H1 (cell line): ENCODE measurements at regions not wholly inside any gene's neighbourhood (a gene's known extent, or its start where the extent isn't known, plus 50 kb on each side); places are given as distances from the start of the nearest gene placed in this dataset.

Experiments used
- CTCF ChIA-PET: fragments of 300-600 bp; sonication (Branson Sonifier 250); formaldehyde crosslinking; loops from one replicate; lab custom pipeline; 2021; ENCODE audit not compliant: partially characterized antibody; lab: Charles Lee
- POLR2A ChIA-PET: fragments of 300-600 bp; sonication (Branson Sonifier 250); formaldehyde crosslinking; loops from one replicate; lab custom pipeline; 2021; ENCODE audit warnings: inconsistent platforms; ENCODE audit not compliant: partially characterized antibody; lab: Charles Lee
- DNase-seq, 2 experiments: peaks; one replicate each; pipeline versions ENCODE4 v3.0.0 to v3.0.0-alpha.2; 2010 to 2022; ENCODE audit warnings: low spot score in 2 of 2, low read depth in 1 of 2, mixed read lengths in 1 of 2
- FAIRE-seq: peaks from 2 replicates; lab custom pipeline; 2011; peaks lifted over from hg19 to GRCh38; lab: Jason Lieb, UNC
- H2AFZ ChIP-seq: 2 replicates; pipeline ENCODE4 v1.8.1; 2012; ENCODE audit warnings: low read length, inconsistent platforms
- H2AK5ac ChIP-seq: 2 replicates; pipeline ENCODE4 v1.6.1; 2013; ENCODE audit warnings: low read depth, low read length
- H2BK120ac ChIP-seq: replicated peaks from 2 replicates; pipeline ENCODE3; 2013; ENCODE audit warnings: low read depth, low read length, inconsistent platforms
- H2BK12ac ChIP-seq: 2 replicates; pipeline ENCODE4 v1.6.1; 2013; ENCODE audit warnings: low read depth, low read length
- H2BK15ac ChIP-seq: 2 replicates; pipeline ENCODE4 v1.6.1; 2013; ENCODE audit warnings: low read length
- H2BK20ac ChIP-seq: 2 replicates; pipeline ENCODE4 v1.6.1; 2013; ENCODE audit warnings: low read length
- H2BK5ac ChIP-seq: 2 replicates; pipeline ENCODE4 v1.6.1; 2013; ENCODE audit warnings: low read depth, low read length
- H3K14ac ChIP-seq: 2 replicates; pipeline ENCODE4 v1.6.1; 2013; ENCODE audit warnings: inconsistent platforms; ENCODE audit not compliant: insufficient read length
- H3K18ac ChIP-seq: 2 replicates; pipeline ENCODE4 v1.6.1; 2013; ENCODE audit warnings: low read length; ENCODE audit errors: extremely low read depth
- H3K23ac ChIP-seq: 2 replicates; pipeline ENCODE4 v1.6.1; 2013; ENCODE audit warnings: inconsistent platforms; ENCODE audit not compliant: insufficient read length
- H3K23me2 ChIP-seq: 2 replicates; pipeline ENCODE4 v1.6.1; 2013; ENCODE audit warnings: low read depth, low read length
- H3K27ac ChIP-seq: 2 replicates; pipeline ENCODE4 v1.6.1; 2011; ENCODE audit warnings: low read depth, low read length, inconsistent platforms
- H3K27me3 ChIP-seq, 4 experiments: replicated peaks in 1 of 4; 1 replicate in 1 of 4; 2 replicates in 3 of 4; pipeline versions ENCODE4 v1.6.1 to v1.8.1; 2011 to 2013; ENCODE audit warnings: low read length in 3 of 4, mild to moderate bottlenecking in 3 of 4, inconsistent platforms in 2 of 4, mixed read lengths in 2 of 4, moderate library complexity in 1 of 4; ENCODE audit not compliant: control insufficient read depth in 3 of 4, insufficient read depth in 3 of 4; ENCODE audit errors: extremely low read depth in 1 of 4
- H3K36me3 ChIP-seq, 4 experiments: 2 replicates each; pipeline versions ENCODE4 v1.6.1 to v1.8.1; 2011 to 2013; ENCODE audit warnings: mild to moderate bottlenecking in 4 of 4, low read length in 3 of 4, moderate library complexity in 2 of 4, control low read depth in 1 of 4, inconsistent platforms in 1 of 4; ENCODE audit not compliant: insufficient read depth in 4 of 4, control insufficient read depth in 2 of 4
- H3K4ac ChIP-seq: replicated peaks from 2 replicates; pipeline ENCODE3; 2013; ENCODE audit warnings: low read length, low read depth, mixed read lengths, inconsistent platforms; ENCODE audit not compliant: insufficient read length
- H3K4me1 ChIP-seq, 4 experiments: replicated peaks in 1 of 4; 1 replicate in 1 of 4; 2 replicates in 3 of 4; pipeline versions ENCODE4 v1.6.1 to v1.8.1; 2011 to 2013; ENCODE audit warnings: low read length in 3 of 4, inconsistent platforms in 2 of 4, mixed read lengths in 1 of 4; ENCODE audit not compliant: insufficient read depth in 4 of 4, control insufficient read depth in 3 of 4
- H3K4me2 ChIP-seq, 2 experiments: 2 replicates each; pipeline versions ENCODE4 v1.6.1 to v1.8.1; 2011 to 2013; ENCODE audit warnings: low read depth in 2 of 2, low read length in 2 of 2, control low read depth in 1 of 2, inconsistent platforms in 1 of 2, mild to moderate bottlenecking in 1 of 2; ENCODE audit not compliant: insufficient read depth in 1 of 2
- H3K4me3 ChIP-seq, 4 experiments: fragments of 200-600, 300-600 bp in 1 of 4; sonication (generic), shearing (Covaris generic), sonication (Bioruptor Twin) in 1 of 4; 2 replicates each; pipeline versions ENCODE4 v1.5.1 to v1.8.1; 2011 to 2016; ENCODE audit warnings: low read length in 4 of 4, low read depth in 3 of 4, control low read depth in 2 of 4, inconsistent platforms in 2 of 4, mild to moderate bottlenecking in 2 of 4, mixed read lengths in 1 of 4, moderate library complexity in 1 of 4; ENCODE audit not compliant: insufficient read depth in 2 of 4; ENCODE audit errors: extremely low read depth in 1 of 4
- H3K56ac ChIP-seq: replicated peaks from 2 replicates; pipeline ENCODE3; 2013; ENCODE audit warnings: low read depth, mild to moderate bottlenecking, mixed read lengths, low read length, inconsistent platforms; ENCODE audit not compliant: insufficient read length
- H3K79me1 ChIP-seq: 2 replicates; pipeline ENCODE4 v1.6.1; 2013; ENCODE audit warnings: low read depth, low read length, control low read depth
- H3K79me2 ChIP-seq, 2 experiments: 2 replicates each; pipeline versions ENCODE4 v1.6.1 to v1.8.1; 2012 to 2013; ENCODE audit warnings: low read length in 2 of 2, mild to moderate bottlenecking in 2 of 2, inconsistent platforms in 1 of 2; ENCODE audit not compliant: insufficient read depth in 2 of 2, control insufficient read depth in 1 of 2
- H3K9ac ChIP-seq, 4 experiments: replicated peaks in 1 of 4; 1 replicate in 1 of 4; 2 replicates in 3 of 4; pipeline versions ENCODE4 v1.6.1 to v1.8.1; 2011 to 2013; ENCODE audit warnings: low read depth in 3 of 4, low read length in 3 of 4, control low read depth in 2 of 4, mild to moderate bottlenecking in 2 of 4, moderate library complexity in 2 of 4, inconsistent platforms in 1 of 4; ENCODE audit errors: extremely low read depth in 1 of 4
- H3K9me3 ChIP-seq, 2 experiments: 2 replicates each; pipeline versions ENCODE4 v1.6.1 to v1.8.1; 2012 to 2013; ENCODE audit warnings: mild to moderate bottlenecking in 2 of 2, moderate library complexity in 2 of 2, control low read depth in 1 of 2, inconsistent platforms in 1 of 2, low read depth in 1 of 2, low read length in 1 of 2, mixed read lengths in 1 of 2; ENCODE audit not compliant: insufficient read depth in 2 of 2
- H4K20me1 ChIP-seq, 2 experiments: replicated peaks in 1 of 2; 2 replicates each; pipeline versions ENCODE3 to v1.8.1; 2011 to 2013; ENCODE audit warnings: inconsistent platforms in 2 of 2, low read length in 2 of 2, mild to moderate bottlenecking in 1 of 2; ENCODE audit not compliant: insufficient read depth in 2 of 2, control insufficient read depth in 1 of 2
- H4K5ac ChIP-seq: 2 replicates; pipeline ENCODE4 v1.6.1; 2013; ENCODE audit warnings: low read length, low read depth, mixed read lengths, inconsistent platforms; ENCODE audit not compliant: insufficient read length
- H4K8ac ChIP-seq: 2 replicates; pipeline ENCODE4 v1.8.0; 2013; ENCODE audit warnings: mild to moderate bottlenecking, moderate library complexity, low read length, inconsistent platforms; ENCODE audit not compliant: insufficient read depth; ENCODE audit errors: extremely low read depth
- H4K91ac ChIP-seq: replicated peaks from 2 replicates; pipeline ENCODE3; 2013; ENCODE audit warnings: low read length, mixed read lengths, inconsistent platforms; ENCODE audit not compliant: insufficient read length
- BCL11A ChIP-seq, 2 experiments: IDR thresholded peaks; one replicate each; pipeline ENCODE4 v1.6.1; 2011; ENCODE audit warnings: low read depth in 2 of 2, low read length in 2 of 2, mild to moderate bottlenecking in 2 of 2
- CHD2 ChIP-seq: IDR thresholded peaks from 2 replicates; pipeline ENCODE4 v1.6.1; 2012; ENCODE audit warnings: low read length, improper control_type of control experiment
- CREB1 ChIP-seq: IDR thresholded peaks from 2 replicates; pipeline ENCODE4 v1.6.1; 2012; ENCODE audit warnings: inconsistent platforms
- E2F6 ChIP-seq: IDR thresholded peaks from 2 replicates; pipeline ENCODE4 v1.6.1; 2012; ENCODE audit warnings: inconsistent platforms
- JUND ChIP-seq: IDR thresholded peaks from 2 replicates; pipeline ENCODE4 v1.6.1; 2011; ENCODE audit warnings: mild to moderate bottlenecking, improper control_type of control experiment, low read length
- MAFK ChIP-seq: IDR thresholded peaks from 2 replicates; pipeline ENCODE4 v1.6.1; 2012; ENCODE audit warnings: low read depth, mild to moderate bottlenecking, improper control_type of control experiment, low read length
- RFX5 ChIP-seq: IDR thresholded peaks from 2 replicates; pipeline ENCODE4 v1.6.1; 2011; ENCODE audit warnings: low read depth, low read length, improper control_type of control experiment, borderline replicate concordance
- RNF2 ChIP-seq: fragments of 200-900, 300-1000 bp; sonication (generic); IDR thresholded peaks from 2 replicates; pipeline ENCODE4 v1.7.1; 2016; ENCODE audit warnings: borderline replicate concordance, low read depth, mild to moderate bottlenecking, antibody characterized with exemption, low read length; ENCODE audit not compliant: poor library complexity, severe bottlenecking; ENCODE audit errors: missing control alignments
- RXRA ChIP-seq: IDR thresholded peaks from 2 replicates; pipeline ENCODE4 v1.6.1; 2011; ENCODE audit warnings: low read depth, mild to moderate bottlenecking, low read length, moderate library complexity; ENCODE audit not compliant: insufficient read depth
- SAP30 ChIP-seq: fragments of 300-600 bp; sonication (generic); IDR thresholded peaks from 2 replicates; pipeline ENCODE4 v1.7.1; 2012; ENCODE audit warnings: low read length, moderate library complexity, mild to moderate bottlenecking, inconsistent platforms; ENCODE audit not compliant: insufficient read depth, insufficient replicate concordance
- SP1 ChIP-seq: IDR thresholded peaks from 2 replicates; pipeline ENCODE4 v1.6.1; 2011; ENCODE audit warnings: low read depth, low read length
- TBP ChIP-seq: IDR thresholded peaks from 2 replicates; pipeline ENCODE4 v1.6.1; 2011; ENCODE audit warnings: low read depth, low read length, improper control_type of control experiment
- TEAD4 ChIP-seq: IDR thresholded peaks from 2 replicates; pipeline ENCODE4 v1.6.1; 2012; ENCODE audit warnings: low read depth, low read length, inconsistent platforms, mixed read lengths
- WGBS, 2 experiments: shearing (Covaris generic) in 1 of 2; methylation state at CpG; one replicate each; pipeline versions ENCODE4 v1.1.6 to v1.1.7; 2013 to 2015; ENCODE audit warnings: low lambda C conversion rate in 2 of 2, mixed read lengths in 2 of 2, inconsistent platforms in 1 of 2, low coverage in 1 of 2, missing lambda C conversion rate in 1 of 2; ENCODE audit not compliant: insufficient replicate concordance in 2 of 2, insufficient coverage in 1 of 2, insufficient read length in 1 of 2; ENCODE audit errors: extremely low coverage in 1 of 2, missing lambda C conversion rate in 1 of 2; 5-methylcytosine and 5-hydroxymethylcytosine counted together

- Histone ChIP-seq H4K91ac (no peak overlapping the region), H3K23ac (no peak overlapping the region), H4K8ac (no peak overlapping the region), H3K4me1 (no peaks in the 10 kb centered on the region), H4K5ac (no peak overlapping the region), H2AK5ac (no peak overlapping the region), H2BK5ac (no peak overlapping the region), H3K27ac (no peak overlapping the region), H2BK15ac (no peak overlapping the region), H3K4me2 (no peak overlapping the region), H3K27me3 (no peaks in the 10 kb centered on the region), H2BK120ac (no peak overlapping the region), H3K18ac (no peak overlapping the region), H3K36me3 (no peaks in the 10 kb centered on the region), H3K9me3 (no peaks in the 10 kb centered on the region), H2BK12ac (no peak overlapping the region), H2BK20ac (no peak overlapping the region), H3K4me3 (no peak overlapping the region), H2AFZ (no peak overlapping the region), H3K79me2 (no peaks in the 10 kb centered on the region), H3K9ac (no peak overlapping the region), H3K56ac (no peak overlapping the region), H3K14ac (no peak overlapping the region), H3K23me2 (no peaks in the 10 kb centered on the region; the same call in 1 of the 2 replicates), H3K4ac (no peak overlapping the region), H3K79me1 (no peaks in the 10 kb centered on the region), H4K20me1 (no peaks in the 10 kb centered on the region)
- POLR2A ChIA-PET, result no interaction called here
- DNase-seq (no peak), FAIRE-seq (no peak)
- 91% methylated on average over 5 of the region's 5 CpGs; no CpG with 5 or more reads in 1 of the 2 experiments for WGBS, 2 experiments
- CTCF ChIA-PET, result no interaction called here
- no peak for TF ChIP-seq SAP30
- no peak for TF ChIP-seq E2F6
- no peak for TF ChIP-seq CREB1
- TF ChIP-seq CHD2, result no peak
- TF ChIP-seq JUND, result no peak
- TF ChIP-seq RNF2, result no peak
- TF ChIP-seq SP1, result no peak
- TF ChIP-seq RFX5, result no peak
- no peak for TF ChIP-seq RXRA
- TF ChIP-seq BCL11A (IDR thresholded peaks at IDR 0.05; ENCODE audit: low read depth in 2 of 2, low read length in 2 of 2), result no peak
- TF ChIP-seq MAFK, result no peak
- TF ChIP-seq TEAD4, result no peak
- no peak for TF ChIP-seq TBP
Measured at GRCh38 chr13:47673009-47673850, 327.8 kb downstream of the SUCLA2 start.
